IMR-90 (cell line): ENCODE measurements at regions not wholly inside any gene's neighbourhood (a gene's known extent, or its start where the extent isn't known, plus 50 kb on each side); places are given as distances from the start of the nearest gene placed in this dataset.
A peak's percentile ranks its signal among the peaks of the same experiment; 100 is the strongest.

Source experiments
- ATAC-seq: fragments of 200-7000 bp; cut with Tn5 transposase; 2 replicates; pipeline ENCODE4 v1.9.1; 2020; ENCODE audit warnings: low read depth, mild to moderate bottlenecking, moderate library complexity
- BruUV-seq: library from RNA; stranded (reverse); fragments of 400-500 nt; replicated peaks from 2 replicates; lab custom pipeline; 2021; lab: Mats Ljungman, UMichigan
- CTCF ChIA-PET: fragments of 300-600 bp; formaldehyde crosslinking; extraction: SDS; loops from one replicate; lab custom pipeline; 2021; ENCODE audit warnings: antibody characterized with exemption; lab: Yijun Ruan, JAX
- POLR2A ChIA-PET: fragments of 300-600 bp; sonication (Branson Sonifier 250); formaldehyde crosslinking; loops from one replicate; lab custom pipeline; 2022; ENCODE audit warnings: antibody characterized with exemption; ENCODE audit not compliant: unreplicated experiment; lab: Charles Lee
- DNase-seq: peaks from one replicate; pipeline ENCODE4 v3.0.0; 2013
- H2AFZ ChIP-seq: replicated peaks from 2 replicates; pipeline ENCODE3; 2013; ENCODE audit warnings: low read length, mild to moderate bottlenecking; ENCODE audit not compliant: poor library complexity
- H2AK5ac ChIP-seq: 2 replicates; pipeline ENCODE4 v1.6.1; 2013; ENCODE audit warnings: low read depth, low read length, inconsistent platforms
- H2AK9ac ChIP-seq: replicated peaks from 2 replicates; pipeline ENCODE3; 2013; ENCODE audit warnings: mild to moderate bottlenecking, low read depth, low read length, moderate library complexity; ENCODE audit not compliant: poor library complexity
- H2BK120ac ChIP-seq: 2 replicates; pipeline ENCODE4 v1.6.1; 2013; ENCODE audit warnings: low read depth, low read length, inconsistent platforms
- H2BK15ac ChIP-seq: 3 replicates; pipeline ENCODE4 v1.6.1; 2013; ENCODE audit warnings: low read depth, low read length, inconsistent platforms
- H2BK20ac ChIP-seq: 2 replicates; pipeline ENCODE4 v1.6.1; 2013; ENCODE audit warnings: low read depth, mild to moderate bottlenecking, inconsistent platforms, low read length, moderate library complexity
- H2BK5ac ChIP-seq: 2 replicates; pipeline ENCODE4 v1.6.1; 2013; ENCODE audit warnings: mild to moderate bottlenecking, low read depth, low read length, inconsistent platforms; ENCODE audit not compliant: poor library complexity, severe bottlenecking
- H3K14ac ChIP-seq: replicated peaks from 2 replicates; pipeline ENCODE4 v1.6.1; 2013; ENCODE audit warnings: low read depth, low read length, inconsistent platforms
- H3K18ac ChIP-seq: 2 replicates; pipeline ENCODE4 v1.6.1; 2013; ENCODE audit warnings: low read depth, low read length, control low read depth
- H3K23ac ChIP-seq: 2 replicates; pipeline ENCODE4 v1.6.1; 2013; ENCODE audit warnings: low read depth, low read length, inconsistent platforms
- H3K27ac ChIP-seq: 2 replicates; pipeline ENCODE4 v1.5.1; 2013; ENCODE audit warnings: mild to moderate bottlenecking, control low read depth, low read length; ENCODE audit not compliant: insufficient read depth
- H3K27me3 ChIP-seq: 2 replicates; pipeline ENCODE4 v1.6.1; 2013; ENCODE audit warnings: low read length; ENCODE audit not compliant: control insufficient read depth, insufficient read depth
- H3K36me3 ChIP-seq: 2 replicates; pipeline ENCODE4 v1.6.1; 2013; ENCODE audit warnings: low read length, mixed read lengths; ENCODE audit not compliant: control insufficient read depth, insufficient read depth
- H3K4ac ChIP-seq: 2 replicates; pipeline ENCODE4 v1.6.1; 2013; ENCODE audit warnings: low read depth, low read length, inconsistent platforms
- H3K4me1 ChIP-seq: 2 replicates; pipeline ENCODE4 v1.6.1; 2013; ENCODE audit warnings: low read length, mixed read lengths; ENCODE audit not compliant: control insufficient read depth, insufficient read depth
- H3K4me2 ChIP-seq: 2 replicates; pipeline ENCODE4 v1.6.1; 2013; ENCODE audit warnings: low read depth, mild to moderate bottlenecking, control low read depth, low read length, moderate library complexity
- H3K4me3 ChIP-seq: 2 replicates; pipeline ENCODE4 v1.5.1; 2013; ENCODE audit warnings: low read depth, mild to moderate bottlenecking, control low read depth, low read length, moderate library complexity; ENCODE audit not compliant: insufficient read depth
- H3K56ac ChIP-seq: 2 replicates; pipeline ENCODE4 v1.6.1; 2013; ENCODE audit warnings: low read length, inconsistent platforms; ENCODE audit not compliant: insufficient read depth; ENCODE audit errors: extremely low read depth
- H3K79me1 ChIP-seq, 2 experiments: 2 replicates each; pipeline ENCODE4 v1.6.1; 2013; ENCODE audit warnings: low read length in 2 of 2, inconsistent platforms in 1 of 2, low read depth in 1 of 2
- H3K9ac ChIP-seq: 2 replicates; pipeline ENCODE4 v1.6.1; 2013; ENCODE audit warnings: low read depth, low read length, control low read depth
- H3K9me1 ChIP-seq: 2 replicates; pipeline ENCODE4 v1.6.1; 2013; ENCODE audit warnings: low read length, inconsistent platforms; ENCODE audit not compliant: insufficient read depth
- H3K9me3 ChIP-seq: 2 replicates; pipeline ENCODE4 v1.6.1; 2013; ENCODE audit warnings: low read length; ENCODE audit not compliant: control insufficient read depth, insufficient read depth
- H4K20me1 ChIP-seq: 2 replicates; pipeline ENCODE4 v1.6.1; 2013; ENCODE audit warnings: low read length, inconsistent platforms; ENCODE audit not compliant: insufficient read depth
- H4K5ac ChIP-seq: 2 replicates; pipeline ENCODE4 v1.6.1; 2013; ENCODE audit warnings: mild to moderate bottlenecking, low read depth, low read length, control low read depth
- H4K8ac ChIP-seq, 2 experiments: 2 replicates each; pipeline ENCODE4 v1.6.1; 2013; ENCODE audit warnings: low read depth in 2 of 2, low read length in 2 of 2, control low read depth in 1 of 2, inconsistent platforms in 1 of 2
- H4K91ac ChIP-seq: 2 replicates; pipeline ENCODE4 v1.6.1; 2013; ENCODE audit warnings: low read depth, low read length, inconsistent platforms; ENCODE audit not compliant: insufficient read depth
- BHLHE40 ChIP-seq: fragments of 150-350 bp; IDR thresholded peaks from 2 replicates; pipeline ENCODE4 v1.6.1; 2016; ENCODE audit warnings: mild to moderate bottlenecking, low read depth, low read length
- CEBPB ChIP-seq: IDR thresholded peaks from 2 replicates; pipeline ENCODE4 v1.6.1; 2012; ENCODE audit warnings: low read depth, low read length, improper control_type of control experiment
- CHD1 ChIP-seq: IDR thresholded peaks from 2 replicates; pipeline ENCODE4 v1.6.1; 2012; ENCODE audit warnings: low read depth, low read length, improper control_type of control experiment
- RAD21 ChIP-seq: IDR thresholded peaks from 2 replicates; pipeline ENCODE4 v1.6.1; 2012; ENCODE audit warnings: low read length, improper control_type of control experiment
- WGBS, 2 experiments: methylation state at CpG; one replicate each; pipeline versions ENCODE4 v1.1.5 to v1.1.7; 2013; ENCODE audit warnings: missing lambda C conversion rate in 2 of 2; ENCODE audit not compliant: insufficient read length in 1 of 2; ENCODE audit errors: extremely low coverage in 2 of 2; 5-methylcytosine and 5-hydroxymethylcytosine counted together
- dilution Hi-C: fragments of 300-500 bp; cut with HindIII; formaldehyde crosslinking; loops from one replicate; pipeline ENCODE4 v1.14.3; 2018; ENCODE audit warnings: low sequenced_read_pairs; ENCODE audit not compliant: unreplicated experiment
- in situ Hi-C: fragments of 300-500 bp; cut with MboI; formaldehyde crosslinking; loops from 3 replicates; pipeline ENCODE4 v1.14.3; 2019; ENCODE audit warnings: low sequenced_read_pairs, inconsistent platforms, mixed read lengths
- intact Hi-C: fragments of 100-400 bp; cut with micrococcal nuclease; formaldehyde crosslinking; loops from 2 replicates; pipeline ENCODE4 v1.10.0; 2022

DNA sequence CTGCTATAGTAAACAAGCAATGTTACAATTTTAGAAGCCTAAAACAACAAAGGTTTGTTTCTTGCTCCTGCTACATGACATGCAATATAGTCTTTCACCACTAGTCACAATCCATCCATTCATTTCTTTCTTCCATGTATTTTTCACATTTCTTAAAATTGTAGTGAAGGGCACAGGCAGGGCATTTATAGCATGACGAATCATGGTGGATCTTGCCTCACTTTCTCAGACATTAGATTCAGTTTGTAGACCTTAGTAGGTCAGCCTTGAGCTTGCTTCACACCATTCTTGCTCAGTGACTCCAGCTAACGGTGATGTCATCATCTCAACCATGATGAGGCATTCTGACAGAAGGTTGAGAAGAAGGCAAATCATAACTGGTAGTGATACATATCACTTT is 546.8 kb downstream of the TBL1XR1 start:
- Histone ChIP-seq H3K9me3 (no peaks in the 10 kb centered on the region), H2AK9ac (no peak overlapping the region), H3K4me1 (no peaks in the 10 kb centered on the region), H3K27ac (no peak overlapping the region), H3K4me2 (no peak overlapping the region), H4K91ac (no peak overlapping the region), H3K79me1 (no peaks in the 10 kb centered on the region), H3K36me3 (no peaks in the 10 kb centered on the region), H2BK5ac (no peak overlapping the region), H3K4me3 (no peak overlapping the region), H2BK120ac (no peak overlapping the region), H4K5ac (no peak overlapping the region), H4K8ac (no peak overlapping the region), H3K56ac (no peak overlapping the region), H3K14ac (no peak overlapping the region), H3K18ac (no peak overlapping the region), H3K9ac (no peak overlapping the region), H3K4ac (no peak overlapping the region), H2AK5ac (no peak overlapping the region), H2BK20ac (no peak overlapping the region), H3K27me3 (no peaks in the 10 kb centered on the region), H2AFZ (no peak overlapping the region), H3K23ac (no peak overlapping the region), H3K9me1 (no peaks in the 10 kb centered on the region), H2BK15ac (no peak overlapping the region), H4K20me1 (no peaks in the 10 kb centered on the region)
- ChIA-PET POLR2A (no interaction called here), CTCF (interaction anchor here (1.0 to 1.7 kb wide), 2 partner anchors 10 to 18 kb away, joined by 3 to 4 read pairs; no protein-coding TSS in a partner anchor)
- dilution Hi-C loops (no loop called here), intact Hi-C loops (no loop called here), in situ Hi-C loops (no loop called here)
- peak; percentile 35 for DNase-seq
- no CpG with 5 or more reads among the region's 2 CpGs for WGBS, 2 experiments
- no TSS peak for BruUV-seq
- TF ChIP-seq BHLHE40, result no peak
- TF ChIP-seq CHD1, result no peak
- no peak for TF ChIP-seq RAD21
- TF ChIP-seq CEBPB, result peak; percentile 53; the same call in 1 of the 2 replicates
- no peak for ATAC-seq
